Loucy (cell line): ENCODE measurements at regions not wholly inside any gene's neighbourhood (a gene's known extent, or its start where the extent isn't known, plus 50 kb on each side); places are given as distances from the start of the nearest gene placed in this dataset.

Experiments used
- EZH2phosphoT487 ChIP-seq: fragments of 200-600 bp; IDR thresholded peaks from 2 replicates; pipeline ENCODE4 v1.6.1; 2018; ENCODE audit warnings: antibody characterized with exemption, mild to moderate bottlenecking, moderate library complexity, borderline replicate concordance
- TF ChIP-seq, protein P1 (sequence below): fragments of 200-600 bp; sonication (generic); conservative IDR thresholded peaks from 2 replicates; pipeline ENCODE4 v1.5.1; 2014; ENCODE audit warnings: mild to moderate bottlenecking, antibody characterized with exemption, low read length

DNA sequence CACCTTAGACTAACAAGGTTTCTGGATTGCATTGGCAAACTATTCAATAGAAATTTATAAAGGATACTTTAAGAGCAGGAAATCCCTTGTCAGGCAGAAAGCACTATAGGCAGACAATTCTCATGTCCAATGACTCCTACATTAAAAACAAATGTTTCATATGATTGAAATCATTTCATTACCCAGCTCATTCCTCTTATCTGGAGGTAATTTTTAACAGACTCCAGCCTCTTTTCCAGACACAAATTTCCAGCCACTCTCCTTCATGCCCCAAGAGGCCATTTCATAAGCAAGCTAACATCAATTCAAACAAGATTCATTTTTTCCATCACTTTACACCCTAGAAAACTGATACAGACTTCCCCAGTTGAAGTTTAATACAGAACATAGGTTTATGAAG is 495.1 kb upstream of the FRG1 start:
- TF ChIP-seq, protein P1, sequence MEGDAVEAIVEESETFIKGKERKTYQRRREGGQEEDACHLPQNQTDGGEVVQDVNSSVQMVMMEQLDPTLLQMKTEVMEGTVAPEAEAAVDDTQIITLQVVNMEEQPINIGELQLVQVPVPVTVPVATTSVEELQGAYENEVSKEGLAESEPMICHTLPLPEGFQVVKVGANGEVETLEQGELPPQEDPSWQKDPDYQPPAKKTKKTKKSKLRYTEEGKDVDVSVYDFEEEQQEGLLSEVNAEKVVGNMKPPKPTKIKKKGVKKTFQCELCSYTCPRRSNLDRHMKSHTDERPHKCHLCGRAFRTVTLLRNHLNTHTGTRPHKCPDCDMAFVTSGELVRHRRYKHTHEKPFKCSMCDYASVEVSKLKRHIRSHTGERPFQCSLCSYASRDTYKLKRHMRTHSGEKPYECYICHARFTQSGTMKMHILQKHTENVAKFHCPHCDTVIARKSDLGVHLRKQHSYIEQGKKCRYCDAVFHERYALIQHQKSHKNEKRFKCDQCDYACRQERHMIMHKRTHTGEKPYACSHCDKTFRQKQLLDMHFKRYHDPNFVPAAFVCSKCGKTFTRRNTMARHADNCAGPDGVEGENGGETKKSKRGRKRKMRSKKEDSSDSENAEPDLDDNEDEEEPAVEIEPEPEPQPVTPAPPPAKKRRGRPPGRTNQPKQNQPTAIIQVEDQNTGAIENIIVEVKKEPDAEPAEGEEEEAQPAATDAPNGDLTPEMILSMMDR = no peak
- TF ChIP-seq EZH2phosphoT487 = no peak
